Kidney epithelial cell (primary cell): ENCODE measurements at regions not wholly inside any gene's neighbourhood (a gene's known extent, or its start where the extent isn't known, plus 50 kb on each side); places are given as distances from the start of the nearest gene placed in this dataset.
"Not testable (repeated sequence)": the region's sequence is repeated elsewhere in the genome, so short reads cannot be mapped to it uniquely, and the experiment has no call there.

Experiments used
- DNase-seq: peaks from one replicate; pipeline ENCODE4 v3.0.0-alpha.2; 2010; ENCODE audit warnings: low read depth
- H3K27me3 ChIP-seq: 2 replicates; pipeline ENCODE4 v1.6.0; 2011; ENCODE audit warnings: low read length; ENCODE audit not compliant: control insufficient read depth, insufficient read depth
- H3K36me3 ChIP-seq: 2 replicates; pipeline ENCODE4 v1.5.1; 2011; ENCODE audit warnings: low read length; ENCODE audit not compliant: control insufficient read depth, insufficient read depth
- H3K4me3 ChIP-seq: 2 replicates; pipeline ENCODE4 v1.5.1; 2011; ENCODE audit warnings: low read depth, mild to moderate bottlenecking, control low read depth, low read length
- TF ChIP-seq, protein P1 (sequence below): IDR thresholded peaks from 2 replicates; pipeline ENCODE4 v1.5.1; 2011; ENCODE audit warnings: mild to moderate bottlenecking, moderate library complexity, low read length, control low read depth, inconsistent platforms; ENCODE audit not compliant: insufficient read depth, poor library complexity, severe bottlenecking

DNA sequence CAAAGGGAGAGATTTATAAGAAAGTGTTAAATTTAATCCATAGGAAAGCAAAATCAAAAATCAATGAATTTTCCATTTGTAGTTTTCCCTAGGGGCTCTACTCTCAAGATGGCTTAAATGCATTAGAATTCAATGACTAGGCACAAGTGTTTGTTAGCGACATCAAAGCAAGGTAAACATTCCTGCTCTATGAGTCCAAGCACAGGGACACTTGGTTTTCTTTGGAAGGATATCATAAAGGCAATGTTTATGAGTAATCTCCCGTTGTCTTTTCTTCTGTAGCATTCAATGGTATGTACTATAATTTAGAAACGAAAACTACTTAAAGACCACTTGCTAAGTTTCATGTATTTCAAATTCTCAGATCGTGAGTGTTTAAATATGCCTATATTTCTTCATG, 54.8 kb upstream of the ZNF717 start:
- H3K27me3 ChIP-seq: not testable (repeated sequence)

DNA sequence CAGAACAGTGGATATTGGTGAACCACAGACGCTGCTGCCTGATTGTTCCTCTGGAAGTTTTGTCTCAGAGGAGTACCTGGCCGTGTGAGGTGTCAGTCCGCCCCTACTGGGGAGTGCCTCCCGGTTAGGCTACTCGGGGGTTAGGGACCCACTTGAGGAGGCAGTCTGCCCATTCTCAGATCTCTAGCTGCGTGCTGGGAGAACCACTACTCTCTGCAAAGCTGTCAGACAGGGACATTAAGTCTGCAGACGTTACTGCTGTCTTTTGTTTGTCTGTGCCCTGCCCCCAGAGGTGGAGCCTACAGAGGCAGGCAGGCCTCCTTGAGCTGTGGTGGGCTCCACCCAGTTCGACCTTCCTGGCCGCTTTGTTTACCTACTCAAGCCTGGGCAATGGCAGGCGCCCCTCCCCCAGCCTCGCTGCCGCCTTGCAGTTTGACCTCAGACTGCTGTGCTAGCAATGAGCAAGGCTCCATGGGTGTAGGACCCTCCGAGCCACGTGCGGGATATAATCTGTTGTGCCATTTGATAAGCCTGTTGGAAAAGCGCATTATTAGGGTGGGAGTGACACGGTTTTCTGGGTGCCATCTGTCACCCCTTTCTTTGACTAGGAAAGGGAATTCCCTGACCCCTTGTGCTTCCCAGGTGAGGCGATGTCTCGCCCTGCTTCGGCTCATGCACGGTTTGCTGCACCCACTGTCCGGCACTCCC, 65.1 kb upstream of the ZNF717 start:
- H3K27me3 ChIP-seq, H3K36me3 ChIP-seq, DNase-seq, H3K4me3 ChIP-seq: not testable (repeated sequence)

More for the DNA sequence above, 54.8 kb upstream of the ZNF717 start:
- H3K4me3 ChIP-seq, H3K36me3 ChIP-seq, DNase-seq: not testable (repeated sequence)

DNA sequence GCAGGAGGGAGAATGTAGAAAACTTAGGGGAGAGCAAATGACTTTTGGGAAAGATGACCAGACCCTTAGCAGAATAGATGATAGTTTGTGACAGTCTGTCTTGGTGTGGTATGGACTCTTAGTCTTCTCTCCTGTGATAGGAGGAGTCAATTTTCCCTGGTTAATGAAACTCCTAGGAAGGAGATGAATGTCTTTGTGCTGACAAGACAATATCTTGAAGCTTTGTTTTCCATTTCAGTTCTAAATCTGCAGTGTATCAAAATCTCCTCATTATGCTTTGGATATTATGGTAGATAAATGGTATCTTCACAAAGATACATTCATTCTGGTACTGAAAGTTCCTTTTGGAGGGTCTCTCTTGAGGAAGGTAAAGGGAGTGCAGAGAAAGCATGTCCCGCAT, 77.8 kb upstream of the ZNF717 start:
- no peaks in the 10 kb centered on the region for H3K36me3 ChIP-seq
- no peak overlapping the region for H3K4me3 ChIP-seq
- H3K27me3 ChIP-seq: no peaks in the 10 kb centered on the region
- no peak for DNase-seq
- TF ChIP-seq, protein P1, sequence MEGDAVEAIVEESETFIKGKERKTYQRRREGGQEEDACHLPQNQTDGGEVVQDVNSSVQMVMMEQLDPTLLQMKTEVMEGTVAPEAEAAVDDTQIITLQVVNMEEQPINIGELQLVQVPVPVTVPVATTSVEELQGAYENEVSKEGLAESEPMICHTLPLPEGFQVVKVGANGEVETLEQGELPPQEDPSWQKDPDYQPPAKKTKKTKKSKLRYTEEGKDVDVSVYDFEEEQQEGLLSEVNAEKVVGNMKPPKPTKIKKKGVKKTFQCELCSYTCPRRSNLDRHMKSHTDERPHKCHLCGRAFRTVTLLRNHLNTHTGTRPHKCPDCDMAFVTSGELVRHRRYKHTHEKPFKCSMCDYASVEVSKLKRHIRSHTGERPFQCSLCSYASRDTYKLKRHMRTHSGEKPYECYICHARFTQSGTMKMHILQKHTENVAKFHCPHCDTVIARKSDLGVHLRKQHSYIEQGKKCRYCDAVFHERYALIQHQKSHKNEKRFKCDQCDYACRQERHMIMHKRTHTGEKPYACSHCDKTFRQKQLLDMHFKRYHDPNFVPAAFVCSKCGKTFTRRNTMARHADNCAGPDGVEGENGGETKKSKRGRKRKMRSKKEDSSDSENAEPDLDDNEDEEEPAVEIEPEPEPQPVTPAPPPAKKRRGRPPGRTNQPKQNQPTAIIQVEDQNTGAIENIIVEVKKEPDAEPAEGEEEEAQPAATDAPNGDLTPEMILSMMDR: no peak

DNA sequence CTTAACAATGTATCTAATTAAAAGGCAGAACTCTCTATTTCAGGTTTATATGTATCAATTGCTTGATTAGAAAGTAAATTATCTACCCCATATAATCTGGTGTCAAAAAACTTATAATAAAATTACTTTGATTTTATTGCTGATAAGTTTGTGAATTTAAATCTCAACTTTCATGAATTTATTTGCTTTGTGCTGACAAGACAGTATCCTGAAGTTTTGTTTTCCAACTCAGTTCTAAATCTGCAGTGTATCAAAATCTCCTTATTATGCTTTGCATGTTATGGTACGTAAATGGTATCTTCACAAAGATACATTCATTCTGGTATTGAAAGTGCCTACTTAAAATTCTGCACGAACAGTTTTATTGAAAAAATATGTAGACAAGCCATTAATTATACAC, 78.5 kb upstream of the ZNF717 start:
- Histone ChIP-seq H3K36me3 (no peaks in the 10 kb centered on the region), H3K27me3 (no peaks in the 10 kb centered on the region), H3K4me3 (no peak overlapping the region)
- DNase-seq: no peak
- TF ChIP-seq, protein P1: no peak

DNA sequence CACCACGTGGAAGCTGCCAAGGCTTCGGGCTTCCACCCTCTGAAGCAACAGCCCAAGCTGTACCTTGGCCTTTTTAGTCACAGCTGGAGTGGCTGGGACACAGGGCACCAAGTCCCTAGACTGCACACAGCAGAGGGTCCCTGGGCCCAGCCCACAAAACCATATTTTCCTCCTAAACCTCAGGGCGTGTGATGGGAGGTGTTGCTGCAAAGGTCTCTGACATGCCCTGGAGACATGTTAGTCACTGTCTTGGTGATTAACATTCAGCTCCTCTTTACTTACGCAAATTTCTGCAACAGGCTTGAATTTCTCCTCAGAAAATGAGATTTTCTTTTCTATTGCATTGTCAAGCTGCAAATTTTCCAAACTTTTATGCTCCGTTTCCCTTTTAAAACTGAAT, 98.4 kb upstream of the ZNF717 start:
- not testable (repeated sequence) for H3K27me3 ChIP-seq, H3K4me3 ChIP-seq, DNase-seq, H3K36me3 ChIP-seq

DNA sequence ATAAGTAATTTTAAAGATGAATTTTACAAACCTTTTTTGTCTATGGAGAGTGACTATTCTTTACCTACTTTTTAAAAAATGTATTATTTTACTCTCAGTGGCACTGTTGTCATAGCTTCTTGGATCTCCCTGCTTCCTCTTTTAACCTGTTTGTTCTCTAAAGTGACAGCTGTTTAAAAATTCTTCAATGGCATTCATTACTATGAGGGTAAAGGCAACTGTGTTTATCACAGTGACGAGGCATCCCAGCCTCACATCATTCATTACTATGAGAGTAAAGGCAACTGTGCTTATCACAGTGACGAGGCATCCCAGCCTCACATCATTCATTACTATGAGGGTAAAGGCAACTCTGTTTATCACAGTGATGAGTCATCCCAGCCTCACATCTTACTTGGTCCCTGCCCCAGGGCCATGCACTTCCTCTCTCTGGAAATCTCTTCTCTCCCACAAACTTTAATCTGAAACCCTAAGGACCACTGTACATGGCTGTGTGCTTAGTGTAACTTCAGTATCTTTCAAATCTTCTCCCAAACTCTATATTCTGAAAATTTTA, 101.7 kb upstream of the ZNF717 start:
- TF ChIP-seq, protein P1: no peak
- no peak overlapping the region for H3K4me3 ChIP-seq
- no peaks in the 10 kb centered on the region for H3K36me3 ChIP-seq
- no peak for DNase-seq
- no peaks in the 10 kb centered on the region for H3K27me3 ChIP-seq

DNA sequence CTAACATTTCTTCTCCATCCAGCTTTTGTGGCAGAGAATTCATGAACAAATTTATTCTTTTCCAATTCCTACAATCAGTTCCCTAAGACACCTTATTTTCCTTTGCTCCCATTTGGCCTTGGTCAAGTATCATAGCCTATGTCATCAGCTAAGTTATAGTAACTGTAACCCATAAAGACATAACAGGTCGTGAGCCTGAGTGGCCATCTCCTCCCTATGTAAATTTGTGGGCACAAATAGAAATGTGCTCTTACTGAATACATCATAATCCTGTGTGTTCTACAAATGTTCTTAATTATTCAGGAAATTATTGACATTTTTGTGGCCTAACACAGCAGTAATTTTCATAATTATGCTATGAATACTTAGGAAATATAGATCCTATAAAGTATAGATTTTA, 108.9 kb upstream of the ZNF717 start:
- Histone ChIP-seq H3K4me3 (no peak overlapping the region), H3K36me3 (no peaks in the 10 kb centered on the region), H3K27me3 (no peaks in the 10 kb centered on the region)
- no peak for DNase-seq
- TF ChIP-seq, protein P1: no peak
